NB4 (cell line): ENCODE measurements at regions not wholly inside any gene's neighbourhood (a gene's known extent, or its start where the extent isn't known, plus 50 kb on each side); places are given as distances from the start of the nearest gene placed in this dataset.
A peak's percentile ranks its signal among the peaks of the same experiment; 100 is the strongest.

Source experiments
- DNase-seq: peaks from one replicate; pipeline ENCODE4 v3.0.0; 2010; ENCODE audit warnings: low read depth
- H3K4me3 ChIP-seq: one replicate; pipeline ENCODE4 v1.5.1; 2011; ENCODE audit warnings: mild to moderate bottlenecking, low read depth, low read length, moderate library complexity
- CTCF ChIP-seq: IDR thresholded peaks from one replicate; pipeline ENCODE4 v1.5.1; 2012; ENCODE audit warnings: low read depth, low read length
- MAX ChIP-seq: IDR thresholded peaks from 2 replicates; pipeline ENCODE4 v1.6.1; 2011; ENCODE audit warnings: low read depth, low read length
- MYC ChIP-seq: IDR thresholded peaks from 2 replicates; pipeline ENCODE4 v1.6.1; 2011; ENCODE audit warnings: low read depth, low read length
- POLR2A ChIP-seq: IDR thresholded peaks from 2 replicates; pipeline ENCODE4 v1.6.1; 2011; ENCODE audit warnings: mild to moderate bottlenecking; ENCODE audit not compliant: insufficient read length; ENCODE audit errors: extremely low read depth

GRCh38 chr12:105856048-105856405 lies 282.7 kb downstream of the NUAK1 start:
- no peak for TF ChIP-seq POLR2A
- TF ChIP-seq MYC: no peak
- TF ChIP-seq CTCF: no peak
- no peak for TF ChIP-seq MAX
- H3K4me3 ChIP-seq: no peak overlapping the region
- DNase-seq: no peak

- TF ChIP-seq MYC (no peak), CTCF (no peak), POLR2A (no peak), MAX (no peak)
- DNase-seq: no peak
- H3K4me3 ChIP-seq: no peak overlapping the region
Observed at GRCh38 chr12:105858981-105859710, 279.6 kb downstream of the NUAK1 start.

- no peak for TF ChIP-seq POLR2A
- H3K4me3 ChIP-seq: no peak overlapping the region
- DNase-seq: no peak
Observed at GRCh38 chr12:105860561-105861207, 278.1 kb downstream of the NUAK1 start.

- no peak for DNase-seq
- no peak overlapping the region for H3K4me3 ChIP-seq
- TF ChIP-seq CTCF (no peak), MYC (no peak), POLR2A (no peak)
Observed at GRCh38 chr12:105861227-105861626, 277.5 kb downstream of the NUAK1 start.

GRCh38 chr12:105862163-105862821 lies 276.5 kb downstream of the NUAK1 start:
- TF ChIP-seq MAX (no peak), POLR2A (no peak), MYC (no peak), CTCF (no peak)

GRCh38 chr12:105864316-105864715 lies 274.4 kb downstream of the NUAK1 start:
- TF ChIP-seq MYC: no peak
- TF ChIP-seq CTCF: no peak
- TF ChIP-seq MAX: no peak
- TF ChIP-seq POLR2A: no peak
- H3K4me3 ChIP-seq: no peak overlapping the region
- no peak for DNase-seq

More at GRCh38 chr12:105862163-105862821, 276.5 kb downstream of the NUAK1 start:
- no peak overlapping the region for H3K4me3 ChIP-seq
- DNase-seq: peak; percentile 5
